ENCODE measurements at regions not wholly inside any gene's neighbourhood (a gene's known extent, or its start where the extent isn't known, plus 50 kb on each side); places are given as distances from the start of the nearest gene placed in this dataset.
A peak's percentile ranks its signal among the peaks of the same experiment; 100 is the strongest.

- H3K9me3 ChIP-seq (replicated peaks; ENCODE audit: control insufficient read depth, insufficient read depth, low read length), result no peaks in the 10 kb centered on the region
- ChIA-PET POLR2A (no interaction called here), CTCF (no interaction called here)
- intact Hi-C loops (cut with micrococcal nuclease), result no loop called here
- FAIRE-seq (no peak), DNase-seq (ENCODE audit: low read depth, low spot score) (no peak)
- no peaks in the 10 kb centered on the region for H3K9me1 ChIP-seq (replicated peaks; ENCODE audit: control insufficient read depth, extremely low read depth, insufficient read depth, low read length)
- dilution Hi-C loops (cut with MboI; ENCODE audit: extremely low pct_ligation_motif_present, low sequenced_read_pairs), result no loop called here
- no peaks in the 10 kb centered on the region for H3K79me2 ChIP-seq (ENCODE audit: control insufficient read depth, insufficient read depth, low read length)
- H3K4me3 ChIP-seq (replicated peaks in 1 of 3; ENCODE audit: insufficient read depth in 1 of 3, low read depth in 1 of 3, low read length in 3 of 3), result no peak overlapping the region
- no TSS peak for BruUV-seq (replicated peaks)
- H3K4me1 ChIP-seq (ENCODE audit: control insufficient read depth, extremely low read depth, insufficient read depth, low read length), result no peaks in the 10 kb centered on the region
- H3K27me3 ChIP-seq (ENCODE audit: control insufficient read depth in 2 of 2, insufficient read depth in 2 of 2, low read length in 2 of 2), result no peaks in the 10 kb centered on the region
- H2AFZ ChIP-seq (ENCODE audit: low read depth, low read length), result no peak overlapping the region
- H3K27ac ChIP-seq (ENCODE audit: insufficient read depth, low read depth, low read length), result no peak overlapping the region
- H3K36me3 ChIP-seq (ENCODE audit: control insufficient read depth in 2 of 2, extremely low read depth in 1 of 2, insufficient read depth in 2 of 2, low read length in 2 of 2), result no peaks in the 10 kb centered on the region
- no peak for TF ChIP-seq MAX (IDR thresholded peaks at IDR 0.05; ENCODE audit: insufficient read depth, insufficient read length)
- TF ChIP-seq CTCF (IDR thresholded peaks at IDR 0.05; ENCODE audit: extremely low read depth in 1 of 2, insufficient read depth in 1 of 2, low read depth in 1 of 2, low read length in 2 of 2), result no peak
- H3K4me2 ChIP-seq (ENCODE audit: insufficient read depth, low read length), result no peak overlapping the region
- no peak overlapping the region for H3K9ac ChIP-seq (replicated peaks; ENCODE audit: extremely low read depth, insufficient read depth, low read length)
- H4K20me1 ChIP-seq (replicated peaks; ENCODE audit: control insufficient read depth, extremely low read depth, insufficient read depth, low read length), result no peaks in the 10 kb centered on the region
Observed at GRCh38 chr11:90911192-90911591, 688.3 kb upstream of the CHORDC1 start.

- Histone ChIP-seq H3K27me3 (ENCODE audit: control insufficient read depth in 2 of 2, insufficient read depth in 2 of 2, low read length in 2 of 2) (no peaks in the 10 kb centered on the region), H3K79me2 (ENCODE audit: control insufficient read depth, insufficient read depth, low read length) (no peaks in the 10 kb centered on the region), H3K4me3 (replicated peaks in 1 of 3; ENCODE audit: insufficient read depth in 1 of 3, low read depth in 1 of 3, low read length in 3 of 3) (no peak overlapping the region), H2AFZ (ENCODE audit: low read depth, low read length) (no peak overlapping the region), H3K36me3 (ENCODE audit: control insufficient read depth in 2 of 2, extremely low read depth in 1 of 2, insufficient read depth in 2 of 2, low read length in 2 of 2) (no peaks in the 10 kb centered on the region), H3K9ac (replicated peaks; ENCODE audit: extremely low read depth, insufficient read depth, low read length) (no peak overlapping the region), H3K4me1 (ENCODE audit: control insufficient read depth, extremely low read depth, insufficient read depth, low read length) (no peaks in the 10 kb centered on the region), H3K9me3 (replicated peaks; ENCODE audit: control insufficient read depth, insufficient read depth, low read length) (no peaks in the 10 kb centered on the region), H3K9me1 (replicated peaks; ENCODE audit: control insufficient read depth, extremely low read depth, insufficient read depth, low read length) (no peaks in the 10 kb centered on the region), H4K20me1 (replicated peaks; ENCODE audit: control insufficient read depth, extremely low read depth, insufficient read depth, low read length) (no peaks in the 10 kb centered on the region), H3K4me2 (ENCODE audit: insufficient read depth, low read length) (no peak overlapping the region), H3K27ac (ENCODE audit: insufficient read depth, low read depth, low read length) (no peak overlapping the region)
- intact Hi-C loops (cut with micrococcal nuclease), result loop anchor here (5.0 kb wide), 1 partner anchor 339 kb away; no protein-coding TSS in a partner anchor
- ChIA-PET CTCF (interaction anchor here (1.8 to 4.6 kb wide), 2 partner anchors 17 to 340 kb away, joined by 6 to 50 read pairs; no protein-coding TSS in a partner anchor), POLR2A (interaction anchor here (0.7 kb wide), 1 partner anchor 244 kb away, joined by 6 read pairs; no protein-coding TSS in a partner anchor)
- dilution Hi-C loops (cut with MboI; ENCODE audit: extremely low pct_ligation_motif_present, low sequenced_read_pairs), result no loop called here
- FAIRE-seq (no peak), DNase-seq (ENCODE audit: low read depth, low spot score) (peak; percentile 5)
- BruUV-seq (replicated peaks), result no TSS peak
- TF ChIP-seq FOS (IDR thresholded peaks at IDR 0.05; ENCODE audit: borderline replicate concordance, insufficient read depth, low read length) (no peak), MAX (IDR thresholded peaks at IDR 0.05; ENCODE audit: insufficient read depth, insufficient read length) (no peak), POLR2AphosphoS5 (IDR thresholded peaks at IDR 0.05; ENCODE audit: insufficient read depth, low read depth, low read length) (no peak), MYC (IDR thresholded peaks at IDR 0.05; ENCODE audit: low read depth, low read length) (no peak), JUN (IDR thresholded peaks at IDR 0.05; ENCODE audit: borderline replicate concordance, insufficient read depth, insufficient read length, low read depth) (no peak), EZH2 (IDR thresholded peaks at IDR 0.05; ENCODE audit: borderline replicate concordance, low read depth, low read length, severe bottlenecking) (no peak), CTCF (IDR thresholded peaks at IDR 0.05; ENCODE audit: extremely low read depth in 1 of 2, insufficient read depth in 1 of 2, low read depth in 1 of 2, low read length in 2 of 2) (no peak)
Observed at GRCh38 chr11:90908074-90908473, 685.2 kb upstream of the CHORDC1 start.

Data from endothelial cell of umbilical vein (primary cell).